ENCODE measurements at regions not wholly inside any gene's neighbourhood (a gene's known extent, or its start where the extent isn't known, plus 50 kb on each side); places are given as distances from the start of the nearest gene placed in this dataset.
"Not testable (repeated sequence)": the region's sequence is repeated elsewhere in the genome, so short reads cannot be mapped to it uniquely, and the experiment has no call there.

DNA sequence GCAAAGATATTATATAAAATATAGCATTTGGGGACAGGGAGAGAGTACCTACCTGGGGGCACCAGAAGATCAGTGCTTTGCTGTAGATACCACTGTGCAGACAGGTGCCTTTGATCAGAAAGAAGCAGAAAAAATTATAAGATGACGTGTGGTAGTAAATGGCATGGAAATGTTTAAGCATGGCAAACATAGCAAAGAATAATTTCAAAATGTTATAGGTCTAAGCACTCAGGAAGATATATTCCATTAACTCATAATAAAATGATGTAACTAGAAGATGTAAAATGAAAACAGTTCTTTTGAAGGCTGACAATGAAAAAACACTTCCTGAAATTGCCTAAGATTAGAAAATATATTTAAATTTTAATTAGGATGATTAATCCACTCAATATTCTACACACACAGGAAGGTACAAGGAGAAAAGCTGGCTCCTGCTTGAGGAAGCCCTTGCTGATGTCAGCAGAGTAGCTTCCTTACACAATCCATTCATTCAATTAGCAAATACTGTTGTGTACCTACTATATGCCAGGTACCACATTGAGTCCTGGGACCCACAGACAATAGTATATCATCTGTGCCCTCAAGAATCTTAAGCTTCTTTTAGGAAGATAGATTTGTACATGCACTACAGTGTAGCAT, 290.2 kb upstream of the CNR1 start:
- DNase-seq (ENCODE audit: low spot score) = no peak

DNA sequence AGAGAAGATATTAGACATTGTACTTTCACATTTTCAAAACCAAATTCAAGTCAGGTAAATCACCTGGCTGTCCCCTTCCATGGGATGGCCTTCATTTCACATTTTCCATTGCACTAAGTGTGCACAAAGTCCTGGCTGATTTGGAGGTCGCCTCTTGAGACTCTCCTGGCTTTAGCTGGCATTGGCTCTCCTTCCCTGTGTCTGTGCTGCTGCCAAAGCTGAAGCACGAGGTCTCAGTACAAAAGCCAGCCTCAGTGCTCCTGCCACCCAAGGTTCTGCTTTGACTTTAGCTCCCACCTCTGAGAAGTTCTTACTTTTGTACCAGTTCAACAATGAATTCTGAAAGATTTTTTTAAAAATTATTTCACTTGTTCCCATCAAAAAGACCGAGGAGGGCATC, 289.2 kb upstream of the CNR1 start:
- no peak for DNase-seq (ENCODE audit: low spot score)

DNA sequence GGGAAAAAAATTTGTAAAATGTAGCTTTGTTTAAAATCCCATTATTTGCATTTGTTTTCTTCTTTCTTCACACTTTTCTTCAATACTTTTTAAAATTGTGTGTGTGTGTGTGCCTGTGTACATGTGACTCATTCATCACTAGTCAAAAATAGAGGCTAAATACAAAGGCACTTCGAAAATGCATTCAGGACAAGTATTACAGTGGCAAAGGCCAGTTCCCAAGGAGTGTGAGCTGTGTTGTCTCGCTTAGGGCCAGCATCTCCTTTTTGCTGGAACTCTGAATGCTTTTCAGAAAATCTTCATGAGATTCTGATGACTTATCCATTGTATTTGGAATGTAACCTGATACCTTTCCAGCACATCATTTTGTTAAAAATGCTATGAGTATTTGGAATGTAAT, 288.5 kb upstream of the CNR1 start:
- no peak for DNase-seq (ENCODE audit: low spot score)

DNA sequence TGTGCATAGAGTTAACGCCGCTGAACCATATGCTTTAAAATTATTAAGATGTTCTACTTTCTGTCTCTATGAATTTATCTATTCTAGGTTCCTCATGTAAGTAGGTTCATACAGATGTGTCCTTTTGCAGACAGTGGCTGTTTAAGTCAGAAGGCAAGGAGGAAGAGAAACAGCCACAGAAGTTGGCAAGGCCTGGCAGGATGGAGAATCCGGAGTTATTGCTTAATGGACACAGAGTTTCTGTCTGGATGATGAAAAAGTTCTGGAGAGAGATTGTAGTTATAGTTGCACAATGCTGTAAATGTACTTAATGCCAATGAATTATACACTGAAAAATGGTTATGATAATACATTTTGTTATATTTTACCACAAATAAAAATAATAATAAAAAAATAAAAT, 283.6 kb upstream of the CNR1 start:
- DNase-seq (ENCODE audit: low spot score) = no peak

DNA sequence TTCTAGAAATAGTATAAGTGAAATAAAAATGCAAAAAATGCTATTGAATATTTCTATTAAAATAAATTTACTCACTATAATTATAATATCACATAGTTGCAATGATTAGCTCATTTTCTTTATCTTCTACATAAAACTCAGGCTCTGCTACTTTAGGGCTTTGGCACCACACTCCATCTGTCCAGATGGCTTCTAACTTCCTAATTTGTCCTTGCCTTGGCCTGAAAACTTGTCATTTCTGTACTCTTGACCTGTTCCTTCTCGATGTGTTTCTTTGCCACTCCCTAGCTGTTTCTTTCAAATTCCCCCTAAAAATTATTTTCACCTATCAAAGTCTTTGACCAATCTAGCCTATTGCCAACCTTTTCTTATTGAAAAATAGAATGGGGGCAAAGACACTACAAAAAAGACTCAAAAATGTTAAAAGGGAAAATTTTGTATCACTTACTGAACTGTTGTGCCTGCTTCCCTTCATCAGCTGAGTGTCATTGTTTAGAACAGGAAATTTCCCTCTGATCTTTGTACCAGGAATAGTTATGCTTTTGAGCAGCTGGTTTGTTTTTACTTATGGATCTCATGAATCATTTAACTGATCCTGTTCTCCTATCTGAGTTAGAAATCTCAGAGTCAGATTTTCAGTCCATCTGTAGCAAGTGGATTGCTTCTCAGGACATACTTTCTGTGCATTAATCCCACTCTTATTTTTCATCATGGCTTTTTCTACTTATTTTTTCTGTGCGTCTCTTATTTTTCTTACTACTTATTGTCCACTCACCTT, 279.2 kb upstream of the CNR1 start:
- no peak for DNase-seq (ENCODE audit: low spot score)

DNA sequence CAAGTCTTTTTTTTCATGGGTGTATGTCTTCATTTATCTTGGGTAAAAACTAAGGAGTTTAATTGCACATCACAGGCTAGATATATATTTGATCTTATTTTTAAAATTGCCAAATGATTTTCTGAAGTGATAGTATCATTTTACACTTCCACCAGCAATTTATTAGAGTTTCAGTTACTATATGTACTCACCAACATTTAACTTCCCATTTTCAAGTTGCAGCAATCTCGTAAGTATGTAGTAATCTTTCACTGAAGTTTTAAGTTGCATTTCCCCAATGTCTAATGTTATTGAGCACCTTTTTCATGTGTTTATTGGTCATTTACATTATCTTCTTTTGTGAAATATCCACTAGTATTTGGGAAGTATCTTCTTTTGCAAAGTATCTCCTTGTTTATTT, 277.4 kb upstream of the CNR1 start:
- no peak for DNase-seq (ENCODE audit: low spot score)

DNA sequence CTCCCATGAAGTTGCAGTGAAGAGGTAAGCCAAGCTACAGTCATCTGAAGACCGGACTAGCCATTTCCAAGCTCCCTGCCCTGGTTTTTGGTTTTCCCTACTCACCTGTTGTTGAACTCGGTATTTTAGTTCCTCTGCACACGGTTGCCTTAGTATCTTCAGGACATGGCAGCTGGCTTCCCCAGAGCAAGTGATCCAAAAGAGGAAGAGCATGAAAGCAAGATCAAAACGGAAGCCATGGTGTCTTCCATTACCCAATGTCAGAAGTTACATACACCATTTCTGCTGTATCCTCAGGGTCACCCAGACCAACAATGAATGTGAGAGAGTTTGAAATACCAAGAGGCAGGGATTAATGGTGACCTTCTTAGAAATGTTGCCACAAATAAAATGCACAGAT, 276.6 kb upstream of the CNR1 start:
- no peak for DNase-seq (ENCODE audit: low spot score)

DNA sequence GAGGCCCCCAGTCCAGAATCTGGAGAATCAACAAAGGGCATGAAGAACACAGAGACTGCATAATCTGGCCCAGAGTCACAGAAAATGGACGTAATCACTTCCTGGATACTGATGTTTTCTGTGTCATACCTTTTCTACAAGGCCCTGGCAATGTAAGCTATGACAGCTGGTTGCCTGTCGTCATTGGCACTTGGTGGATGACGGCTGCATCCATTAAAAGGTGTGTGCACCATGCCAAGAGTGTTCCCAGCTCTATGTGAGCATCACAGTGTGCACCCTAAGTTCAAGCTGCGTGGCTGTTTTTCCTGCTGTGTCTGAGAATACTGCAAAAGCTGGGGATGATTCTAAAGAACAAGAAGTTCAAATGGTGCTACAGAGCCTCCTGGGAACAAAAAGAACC, 275.2 kb upstream of the CNR1 start:
- DNase-seq (ENCODE audit: low spot score) = no peak

DNA sequence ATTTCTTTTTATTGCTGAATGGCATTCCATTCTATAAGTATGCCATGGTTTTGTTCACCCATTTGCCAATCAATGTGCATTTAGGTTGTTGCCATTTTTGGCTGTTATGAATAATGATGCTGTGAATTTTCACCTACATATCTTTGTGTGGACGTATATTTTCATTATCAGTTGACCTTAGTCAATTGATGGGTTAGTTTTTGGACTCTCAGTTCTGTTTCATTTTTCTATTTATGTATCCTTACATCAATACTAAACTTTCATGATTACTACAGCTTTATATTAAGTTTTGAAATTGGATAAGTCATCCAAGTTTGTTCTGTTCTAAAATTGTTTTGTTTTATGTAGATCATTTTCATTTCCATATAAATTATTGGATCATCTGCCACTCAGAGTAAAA, 261.9 kb upstream of the CNR1 start:
- DNase-seq (ENCODE audit: low spot score) = no peak

DNA sequence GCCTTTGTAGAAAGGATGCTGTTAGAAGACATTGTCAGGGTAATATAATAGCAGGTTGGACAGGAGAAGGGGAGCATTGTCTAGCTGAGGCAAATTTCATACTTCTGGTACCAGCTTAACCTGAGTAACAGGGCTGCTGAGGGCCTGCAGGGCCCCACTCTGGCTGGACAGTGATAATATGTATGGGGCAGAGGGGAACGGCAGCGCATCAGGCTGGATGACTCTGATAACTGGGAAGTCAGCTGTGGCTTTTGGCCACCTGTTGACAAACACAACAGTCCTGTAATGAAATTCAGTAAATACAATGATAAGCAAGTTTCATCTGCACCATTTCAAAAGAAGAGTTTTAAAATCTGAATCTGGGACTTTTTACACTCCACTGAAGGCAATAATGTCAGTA, 259.9 kb upstream of the CNR1 start:
- no peak for DNase-seq (ENCODE audit: low spot score)

DNA sequence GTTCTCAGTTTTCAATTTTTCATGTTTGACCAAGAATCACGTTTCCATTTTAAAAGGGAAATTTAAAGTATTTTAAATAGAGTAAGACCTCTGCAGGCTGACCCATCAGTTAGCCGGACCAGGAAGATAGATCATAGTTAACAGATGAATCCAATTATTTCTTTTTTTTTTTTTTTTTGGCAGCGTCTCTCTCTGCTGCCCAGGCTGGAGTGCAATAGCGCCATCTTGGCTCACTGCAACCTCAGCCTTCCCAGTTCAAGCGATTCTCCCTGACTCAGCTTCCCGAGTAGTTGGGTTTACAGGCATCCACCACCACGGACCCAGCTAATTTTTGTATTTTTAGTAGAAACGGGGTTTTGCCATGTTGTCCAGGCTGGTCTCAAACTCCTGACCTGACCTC, 256.7 kb upstream of the CNR1 start:
- DNase-seq (ENCODE audit: low spot score) = no peak

DNA sequence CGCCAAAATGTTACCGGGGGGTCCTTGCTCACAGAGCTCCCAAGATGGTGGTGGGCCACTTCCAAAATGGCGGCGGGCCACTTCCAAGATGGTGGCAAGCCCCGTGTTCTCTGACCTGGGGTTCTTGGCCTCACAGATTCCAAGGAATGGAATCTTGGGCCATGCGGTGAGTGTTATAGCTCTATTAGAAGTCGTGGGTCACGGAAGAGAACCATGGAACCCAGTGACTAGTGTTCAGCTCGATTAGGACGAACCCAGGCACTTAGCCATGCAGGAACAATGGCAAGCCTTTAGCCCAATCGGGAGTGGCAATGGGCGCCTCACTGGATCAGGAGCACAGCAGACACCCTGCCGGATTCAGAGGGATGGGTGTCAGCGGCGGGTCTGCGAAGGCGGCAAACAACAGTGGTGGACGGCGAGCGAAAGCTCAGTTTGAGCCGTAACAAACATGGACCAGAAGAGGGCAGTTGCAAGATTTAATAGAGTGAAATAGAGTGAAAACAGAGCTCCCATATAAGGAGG, 254.9 kb upstream of the CNR1 start:
- not testable (repeated sequence) for DNase-seq (ENCODE audit: low spot score)

DNA sequence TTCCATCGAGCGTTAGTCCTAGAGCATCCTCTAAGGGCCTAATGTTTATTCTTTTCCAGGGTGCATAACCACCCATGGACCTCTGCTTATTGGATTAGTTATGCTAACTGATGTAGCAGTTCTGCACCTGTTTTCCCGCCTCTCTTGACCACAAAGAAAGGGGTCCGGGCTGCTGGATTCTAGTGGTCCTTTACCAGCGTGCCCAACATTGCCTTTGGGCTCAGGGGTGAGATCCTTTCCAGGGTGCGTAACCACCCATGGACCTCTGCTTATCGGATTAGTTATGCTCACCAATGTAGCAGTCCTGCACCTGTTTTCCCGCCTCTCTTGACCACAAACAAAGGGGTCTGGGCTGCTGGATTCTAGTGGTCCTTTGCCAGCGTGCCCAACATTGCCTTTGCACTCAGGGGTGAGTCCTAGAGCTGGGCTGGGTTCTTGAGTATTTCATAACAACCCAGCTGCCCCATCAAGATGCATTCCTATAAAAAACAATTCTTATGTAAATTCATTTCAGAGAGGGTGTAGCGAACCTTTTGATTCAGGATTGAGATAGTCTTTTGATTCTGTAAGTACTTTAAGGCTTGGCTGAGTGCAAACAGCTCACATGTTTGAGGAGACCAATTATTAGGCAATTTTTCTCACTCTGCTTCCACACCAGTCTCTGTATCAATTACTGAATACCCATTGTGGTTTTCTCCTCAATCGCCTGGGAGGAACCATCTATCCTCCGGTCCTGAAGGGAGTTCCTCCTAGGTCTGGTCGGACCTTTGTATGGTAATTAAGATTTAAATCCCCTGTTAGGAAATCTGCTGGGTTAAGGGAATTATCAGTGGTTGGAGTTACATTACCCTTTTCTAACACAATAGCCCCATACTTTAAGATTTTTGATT, 253.0 kb upstream of the CNR1 start:
- DNase-seq (ENCODE audit: low spot score) = not testable (repeated sequence)

DNA sequence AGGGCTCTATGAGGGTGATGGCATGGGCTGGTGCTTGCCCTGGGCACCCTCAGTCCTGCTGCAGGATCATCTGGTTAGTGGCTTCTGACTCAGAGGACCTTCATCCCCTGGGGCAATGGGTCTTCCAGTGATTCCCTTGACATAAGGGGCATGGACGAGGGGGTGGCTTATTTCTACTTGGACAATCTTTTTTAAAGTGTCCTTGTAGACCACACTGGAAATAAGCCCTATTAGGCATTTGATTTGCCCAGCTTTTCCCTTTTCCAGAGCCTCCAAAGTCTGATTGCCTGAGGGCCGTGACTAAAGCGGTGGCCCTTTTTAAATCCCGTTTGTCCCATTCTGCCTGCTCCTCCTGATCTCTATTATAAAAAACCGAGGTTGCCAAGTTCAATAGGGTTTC, 251.2 kb upstream of the CNR1 start:
- not testable (repeated sequence) for DNase-seq (ENCODE audit: low spot score)

DNA sequence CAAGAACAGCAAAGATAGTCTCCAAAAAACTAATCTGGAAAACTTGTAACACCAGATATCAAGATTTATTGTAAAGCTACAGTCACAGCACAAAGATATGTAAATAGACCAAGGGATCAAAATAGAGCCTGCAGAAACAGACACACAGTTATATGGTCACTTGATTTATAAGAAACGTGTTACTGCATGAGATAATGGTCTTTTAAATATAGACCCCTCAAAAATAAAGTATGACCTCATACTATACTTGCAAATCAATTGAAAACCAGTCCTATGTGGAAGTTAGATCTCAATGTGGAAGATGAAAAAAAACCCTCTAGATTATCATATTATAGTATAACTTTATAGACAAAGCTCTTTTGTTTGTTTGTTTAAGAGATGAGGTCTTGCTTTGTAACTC, 247.3 kb upstream of the CNR1 start:
- no peak for DNase-seq (ENCODE audit: low spot score)

DNA sequence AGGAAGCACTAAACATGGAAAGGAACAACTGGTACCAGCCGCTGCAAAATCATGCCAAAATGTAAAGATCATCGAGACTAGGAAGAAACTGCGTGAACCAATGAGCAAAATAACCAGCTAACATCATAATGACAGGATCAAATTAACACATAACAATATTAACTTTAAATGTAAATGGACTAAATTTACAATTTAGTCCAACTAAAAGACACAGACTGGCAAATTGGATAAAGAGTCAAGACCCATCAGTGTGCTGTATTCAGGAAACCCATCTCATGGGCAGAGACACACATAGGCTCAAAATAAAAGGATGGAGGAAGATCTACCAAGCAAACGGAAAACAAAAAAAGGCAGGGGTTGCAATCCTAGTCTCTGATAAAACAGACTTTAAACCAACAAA, 242.2 kb upstream of the CNR1 start:
- DNase-seq (ENCODE audit: low spot score) = not testable (repeated sequence)

DNA sequence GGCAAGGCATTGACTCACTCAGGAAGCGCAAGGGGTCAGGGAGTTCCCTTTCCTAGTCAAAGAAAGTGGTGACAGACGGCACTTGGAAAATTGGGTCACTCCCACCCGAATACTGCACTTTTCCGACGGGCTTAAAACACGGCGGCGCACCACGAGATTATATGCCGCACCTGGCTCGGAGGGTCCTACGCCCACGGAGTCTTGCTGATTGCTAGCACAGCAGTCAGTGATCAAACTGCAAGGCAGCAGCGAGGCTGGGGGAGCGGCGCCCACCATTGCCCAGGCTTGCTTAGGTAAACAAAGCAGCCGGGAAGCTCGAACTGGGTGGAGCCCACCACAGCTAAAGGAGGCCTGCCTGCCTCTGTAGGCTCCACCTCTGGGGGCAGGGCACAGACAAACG, 240.5 kb upstream of the CNR1 start:
- not testable (repeated sequence) for DNase-seq (ENCODE audit: low spot score)

DNA sequence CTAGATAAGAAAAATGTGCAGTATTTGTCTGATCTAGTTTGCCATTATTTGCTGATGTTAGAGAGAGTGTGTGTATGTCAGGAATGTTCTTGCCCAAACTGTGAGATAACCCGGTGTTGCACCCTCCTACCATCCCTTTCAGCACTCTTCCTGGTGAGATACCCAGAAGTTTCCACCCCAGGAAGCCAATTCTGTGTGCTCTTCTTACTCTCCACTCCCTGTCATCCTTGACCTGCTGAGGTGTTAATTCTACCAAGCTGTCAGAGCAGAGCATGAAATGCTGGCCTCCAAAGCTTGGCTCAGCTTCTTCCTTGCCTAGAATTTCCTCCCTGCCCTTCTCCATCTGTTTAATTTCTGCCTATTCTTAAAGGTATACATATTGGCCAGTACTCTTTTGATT, 237.3 kb upstream of the CNR1 start:
- DNase-seq (ENCODE audit: low spot score) = no peak

DNA sequence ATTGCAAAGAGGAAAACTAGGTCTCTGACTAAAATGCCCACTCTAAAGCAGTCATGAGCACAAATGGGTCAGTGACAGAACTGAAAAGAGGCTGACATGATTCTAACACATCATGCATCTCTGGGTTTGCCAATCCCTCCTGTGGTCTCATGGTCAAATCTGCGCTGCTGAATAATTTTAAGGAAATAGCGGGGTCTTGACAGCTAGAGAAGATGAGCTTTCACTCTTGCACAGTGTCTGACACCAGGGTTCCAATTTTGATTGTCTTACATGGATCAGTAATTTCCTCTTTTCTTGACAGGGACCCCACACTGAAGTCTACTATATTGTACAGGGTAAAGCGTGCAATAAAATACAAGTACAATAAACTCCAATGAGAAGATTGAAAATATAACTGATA, 236.8 kb upstream of the CNR1 start:
- DNase-seq (ENCODE audit: low spot score) = no peak

DNA sequence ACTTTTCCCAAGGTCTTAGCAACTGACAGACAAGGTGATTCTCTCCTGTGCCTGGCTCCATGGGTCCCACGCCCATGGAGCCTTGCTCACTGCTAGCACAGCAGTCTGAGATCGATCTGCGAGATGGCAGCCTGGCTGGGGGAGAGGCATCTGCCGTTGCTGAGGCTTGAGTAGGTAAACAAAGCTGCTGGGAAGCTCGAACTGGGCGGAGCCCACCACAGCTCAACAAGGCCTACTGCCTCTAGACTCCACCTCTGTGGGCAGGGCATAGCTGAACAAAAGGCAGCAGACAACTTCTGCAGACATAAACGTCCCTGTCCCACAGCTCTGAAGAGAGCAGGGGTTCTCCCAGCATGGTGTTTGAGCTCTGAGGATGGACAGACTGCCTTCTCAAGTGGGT, 224.9 kb upstream of the CNR1 start:
- not testable (repeated sequence) for DNase-seq (ENCODE audit: low spot score)

DNA sequence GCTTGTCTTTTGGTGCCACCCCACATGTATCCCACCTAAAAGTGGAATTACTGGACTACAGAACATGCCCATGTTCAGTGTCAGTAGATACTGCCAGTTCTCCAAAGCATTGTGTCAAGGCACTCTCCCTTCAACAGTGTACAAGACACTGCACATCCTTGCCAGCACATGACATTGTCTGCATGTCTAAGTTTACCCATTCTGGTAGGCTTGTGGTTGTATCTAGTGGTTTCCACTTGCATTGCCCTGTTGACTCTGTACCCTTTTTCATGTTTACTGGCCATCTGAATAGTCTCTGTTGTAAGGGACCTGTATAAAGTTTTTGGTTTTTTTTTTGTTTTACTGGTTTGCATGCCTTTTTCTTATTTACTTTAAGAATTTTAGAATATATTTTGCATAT, 222.4 kb upstream of the CNR1 start:
- DNase-seq (ENCODE audit: low spot score) = no peak

DNA sequence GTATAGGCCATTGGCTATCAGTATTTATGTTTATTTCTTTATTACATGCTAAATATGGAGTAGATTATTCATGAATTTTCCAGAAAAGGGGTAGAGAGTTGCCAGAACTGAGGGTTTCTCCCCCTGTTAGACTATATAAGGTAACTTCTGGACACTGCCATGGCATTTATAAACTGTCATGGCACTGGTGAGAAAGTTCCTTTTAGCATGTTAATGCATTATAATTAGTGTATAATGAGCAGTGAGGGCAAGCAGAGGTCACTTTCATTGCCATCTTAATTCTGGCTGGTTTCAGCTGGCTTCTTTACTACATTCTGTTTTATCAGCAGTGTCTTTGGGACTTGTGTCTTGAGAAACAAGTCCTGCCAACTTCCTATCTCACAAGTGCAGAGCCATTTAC, 220.0 kb upstream of the CNR1 start:
- no peak for DNase-seq (ENCODE audit: low spot score)

DNA sequence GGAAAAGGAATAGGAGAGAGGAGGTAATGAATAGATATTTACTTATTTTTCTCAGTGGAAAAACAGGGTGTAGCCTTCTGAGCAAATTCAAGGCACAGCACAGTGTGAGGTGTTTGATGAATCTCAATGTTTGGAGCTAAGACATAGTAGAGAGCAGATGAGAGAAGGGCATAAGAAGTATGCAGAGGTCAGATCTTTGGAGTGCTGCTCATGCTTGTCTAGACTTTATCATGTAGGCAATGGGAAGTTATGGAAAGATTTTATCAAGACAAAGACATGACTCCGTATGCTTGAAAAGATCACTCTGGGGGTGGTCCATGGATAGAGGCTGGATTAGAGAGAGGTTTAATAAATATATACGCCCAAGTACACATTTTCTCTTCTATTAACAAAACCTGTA, 217.0 kb upstream of the CNR1 start:
- no peak for DNase-seq (ENCODE audit: low spot score)

Measured in mucosa of gallbladder (tissue), 1 donor.